ENCODE measurements at regions not wholly inside any gene's neighbourhood (a gene's known extent, or its start where the extent isn't known, plus 50 kb on each side); places are given as distances from the start of the nearest gene placed in this dataset.

DNA sequence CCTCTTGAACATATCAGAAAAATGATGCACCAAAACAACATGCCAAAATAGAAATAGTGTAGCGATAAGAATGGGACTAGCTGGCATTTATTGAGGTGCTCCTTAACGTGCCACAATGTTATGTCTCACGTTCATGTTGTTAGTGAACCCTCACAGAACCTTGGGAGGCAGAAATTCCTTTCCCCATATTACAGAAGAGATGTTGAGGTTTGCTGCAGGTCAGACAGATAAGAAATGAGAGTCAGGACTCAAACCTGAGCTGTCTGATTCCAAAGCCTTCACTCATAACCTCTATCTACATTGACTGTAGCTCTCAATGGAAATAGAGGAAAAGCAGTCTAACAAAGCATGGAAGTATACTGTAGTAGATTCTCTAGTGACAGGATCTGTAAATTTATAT is 163.3 kb upstream of the STK17B start:
- no peak for TF ChIP-seq POLR2A (IDR thresholded peaks at IDR 0.05)
- TF ChIP-seq, protein P1, sequence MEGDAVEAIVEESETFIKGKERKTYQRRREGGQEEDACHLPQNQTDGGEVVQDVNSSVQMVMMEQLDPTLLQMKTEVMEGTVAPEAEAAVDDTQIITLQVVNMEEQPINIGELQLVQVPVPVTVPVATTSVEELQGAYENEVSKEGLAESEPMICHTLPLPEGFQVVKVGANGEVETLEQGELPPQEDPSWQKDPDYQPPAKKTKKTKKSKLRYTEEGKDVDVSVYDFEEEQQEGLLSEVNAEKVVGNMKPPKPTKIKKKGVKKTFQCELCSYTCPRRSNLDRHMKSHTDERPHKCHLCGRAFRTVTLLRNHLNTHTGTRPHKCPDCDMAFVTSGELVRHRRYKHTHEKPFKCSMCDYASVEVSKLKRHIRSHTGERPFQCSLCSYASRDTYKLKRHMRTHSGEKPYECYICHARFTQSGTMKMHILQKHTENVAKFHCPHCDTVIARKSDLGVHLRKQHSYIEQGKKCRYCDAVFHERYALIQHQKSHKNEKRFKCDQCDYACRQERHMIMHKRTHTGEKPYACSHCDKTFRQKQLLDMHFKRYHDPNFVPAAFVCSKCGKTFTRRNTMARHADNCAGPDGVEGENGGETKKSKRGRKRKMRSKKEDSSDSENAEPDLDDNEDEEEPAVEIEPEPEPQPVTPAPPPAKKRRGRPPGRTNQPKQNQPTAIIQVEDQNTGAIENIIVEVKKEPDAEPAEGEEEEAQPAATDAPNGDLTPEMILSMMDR (IDR thresholded peaks at IDR 0.05) = no peak

All from thyroid gland (tissue), 4 donors.